NCI-H1694 (cell line): ENCODE measurements at regions not wholly inside any gene's neighbourhood (a gene's known extent, or its start where the extent isn't known, plus 50 kb on each side); places are given as distances from the start of the nearest gene placed in this dataset.

Experiments used
- DNase-seq: peaks from one replicate; lab custom pipeline; 2025; lab: John Stamatoyannopoulos, UW

DNA sequence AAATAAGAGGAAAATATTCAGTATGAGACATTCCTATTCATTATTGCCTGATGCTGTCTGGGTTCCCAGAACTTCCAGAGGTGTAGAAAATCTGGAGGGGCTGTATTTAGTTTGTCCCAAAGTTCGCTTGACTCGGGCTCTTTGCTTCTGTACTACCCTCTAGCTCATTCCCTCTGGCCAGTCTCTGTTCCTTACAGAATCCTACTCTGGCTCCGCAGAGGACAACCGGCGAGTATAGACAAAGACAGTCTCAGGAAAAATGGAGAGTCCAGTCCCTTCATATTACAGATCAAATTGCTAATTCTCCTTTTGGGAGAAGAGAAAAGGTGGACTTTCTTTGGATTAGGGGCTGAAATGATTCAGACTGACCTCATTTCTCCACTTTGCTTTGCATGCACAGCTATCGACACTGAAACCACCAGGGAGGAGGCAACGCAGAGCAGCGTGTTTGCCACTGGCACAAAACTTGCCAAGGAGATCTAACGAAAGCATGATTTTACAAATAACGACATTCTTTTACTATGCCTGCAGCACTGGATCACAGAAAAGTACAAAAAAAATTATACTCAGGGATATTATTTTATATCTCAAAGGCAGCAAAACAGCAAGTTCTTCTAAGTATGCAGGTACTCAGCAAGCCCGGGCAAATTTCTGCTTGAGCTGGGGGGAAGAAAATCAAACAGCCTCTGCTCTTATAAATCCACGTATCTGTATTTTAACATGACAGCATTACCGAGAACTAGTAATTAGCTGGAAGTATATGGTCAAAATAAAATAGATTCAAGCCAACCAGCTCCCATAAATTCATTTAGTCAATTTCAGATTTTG is 279.7 kb downstream of the NPR3 start:
- no peak for DNase-seq

GRCh38 chr5:32991421-32991815 is 280.3 kb downstream of the NPR3 start:
- no peak for DNase-seq

DNA sequence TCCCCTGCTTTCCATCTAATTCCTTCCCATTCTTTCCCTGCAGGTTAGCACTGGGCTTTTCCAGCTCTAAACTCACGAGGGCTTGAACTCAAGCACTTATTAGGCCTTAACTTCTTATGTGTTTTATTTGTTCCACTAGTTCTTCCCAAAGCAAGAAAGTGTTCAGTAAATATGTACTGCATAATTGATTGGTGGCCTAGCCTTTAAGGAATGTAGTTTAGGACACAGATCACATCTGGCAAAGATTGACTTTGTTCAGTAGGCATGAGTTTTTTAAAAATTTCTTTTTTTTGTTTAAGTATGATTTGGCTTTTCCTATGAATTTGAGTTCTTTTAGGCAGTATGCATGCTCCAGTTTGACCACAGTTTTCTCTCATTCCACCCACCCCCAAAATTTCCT is 285.2 kb downstream of the NPR3 start:
- no peak for DNase-seq

- no peak for DNase-seq
These were observed 297.8 kb downstream of the NPR3 start for GRCh38 chr5:33008751-33009418.

DNA sequence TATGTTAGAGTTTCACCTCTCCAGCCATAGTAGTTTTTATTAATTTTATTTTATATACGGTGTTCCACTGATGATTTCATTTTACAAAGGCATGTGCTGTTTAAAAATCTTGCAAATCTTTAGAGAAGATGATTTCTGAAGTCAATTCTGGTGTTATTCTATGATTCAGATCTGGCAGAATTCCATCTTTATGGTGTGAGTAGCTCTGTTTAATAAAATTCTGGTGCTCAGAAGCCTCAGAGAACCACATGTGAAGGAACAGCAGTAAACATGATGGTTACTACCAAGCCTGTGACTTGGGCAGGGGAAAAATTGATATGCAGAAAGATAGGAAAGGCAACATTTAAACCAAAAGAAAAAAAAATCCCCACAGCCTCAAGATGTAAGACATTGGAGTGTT is 299.7 kb downstream of the NPR3 start:
- no peak for DNase-seq

DNA sequence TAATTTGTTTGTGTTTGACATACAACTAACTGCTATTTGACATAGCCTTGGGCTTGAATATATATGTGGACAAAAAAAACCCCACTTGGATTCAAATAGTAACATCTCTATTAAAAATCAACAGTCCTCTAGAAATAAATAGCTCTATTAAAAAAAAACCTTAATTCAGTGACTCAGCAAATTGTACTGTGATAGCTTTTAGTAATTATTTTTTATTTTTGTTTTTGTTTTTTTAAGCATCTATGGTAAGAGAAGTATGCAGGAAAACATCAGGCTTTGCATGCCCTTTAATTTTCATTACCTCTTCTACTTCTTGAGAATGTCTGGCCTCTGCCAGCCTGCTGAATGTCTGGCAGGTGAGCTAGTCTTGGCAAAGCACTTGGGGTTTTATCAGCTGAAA is 300.7 kb downstream of the NPR3 start:
- no peak for DNase-seq

GRCh38 chr5:33023649-33024048 is 312.5 kb downstream of the NPR3 start:
- no peak for DNase-seq

DNA sequence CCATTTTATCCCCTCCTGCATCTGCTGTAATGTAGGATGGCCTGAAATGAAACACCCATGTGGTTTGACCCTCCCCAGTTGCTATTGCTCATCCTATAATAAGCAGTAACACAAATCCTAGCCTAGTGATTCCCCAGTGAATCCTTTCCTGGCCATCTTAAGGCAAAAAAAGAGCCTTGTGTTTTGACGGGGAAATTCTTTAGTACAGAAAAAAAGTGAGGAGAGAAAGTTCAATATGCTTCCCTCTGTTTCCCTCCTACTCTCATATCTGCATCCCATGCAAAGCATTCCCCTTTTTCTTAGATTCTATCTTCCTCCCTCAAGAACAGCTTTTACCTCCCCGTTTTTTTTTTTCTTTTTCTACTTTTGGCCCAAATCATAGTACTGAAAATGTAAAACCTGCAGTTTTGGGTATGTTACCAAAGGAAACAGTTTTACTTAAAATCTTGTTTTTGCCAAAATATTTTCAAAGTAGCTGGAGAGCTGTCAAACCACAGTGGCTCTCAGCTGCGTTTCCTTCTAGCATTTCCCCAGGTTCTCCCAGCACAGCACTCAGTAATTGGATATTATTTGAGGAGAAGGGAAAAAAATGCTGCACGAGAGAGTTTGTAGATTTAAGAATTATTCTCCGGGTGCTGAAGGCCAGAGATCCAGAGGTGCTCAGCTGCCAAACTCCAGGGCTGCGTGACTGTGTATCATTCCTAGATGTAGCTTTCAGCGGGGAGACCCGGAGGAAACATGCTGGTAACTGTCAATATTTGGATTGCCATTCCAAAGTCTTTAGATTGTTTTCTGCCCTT is 321.4 kb downstream of the NPR3 start:
- no peak for DNase-seq

DNA sequence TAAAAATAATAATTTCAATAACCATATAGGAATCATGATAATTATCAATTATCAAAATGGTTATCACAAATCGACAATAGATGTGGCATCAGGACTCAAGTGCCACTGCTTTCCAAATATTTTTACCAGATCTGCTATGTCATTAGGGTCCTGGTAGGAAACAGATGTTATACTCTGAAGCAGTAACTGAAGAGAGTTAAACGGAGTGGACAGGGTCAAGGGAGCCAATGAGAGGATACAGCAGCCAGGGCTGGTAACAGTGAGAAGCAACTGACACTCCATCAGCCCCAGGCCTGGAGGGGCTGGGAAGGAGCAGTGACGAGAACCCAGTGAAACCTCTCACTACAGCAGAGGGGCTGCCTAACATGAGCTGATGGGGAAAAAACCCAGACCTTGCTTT is 322.4 kb downstream of the NPR3 start:
- no peak for DNase-seq

GRCh38 chr5:33034777-33035176 is 323.7 kb downstream of the NPR3 start:
- no peak for DNase-seq

GRCh38 chr5:33035851-33036527 is 324.9 kb downstream of the NPR3 start:
- no peak for DNase-seq

- DNase-seq, result no peak
These were observed 326.0 kb downstream of the NPR3 start for GRCh38 chr5:33037076-33037475.

- DNase-seq, result no peak
These were observed 330.5 kb downstream of the NPR3 start for GRCh38 chr5:33041586-33041985.

- no peak for DNase-seq
These were observed 332.3 kb downstream of the NPR3 start for GRCh38 chr5:33043343-33043997.

DNA sequence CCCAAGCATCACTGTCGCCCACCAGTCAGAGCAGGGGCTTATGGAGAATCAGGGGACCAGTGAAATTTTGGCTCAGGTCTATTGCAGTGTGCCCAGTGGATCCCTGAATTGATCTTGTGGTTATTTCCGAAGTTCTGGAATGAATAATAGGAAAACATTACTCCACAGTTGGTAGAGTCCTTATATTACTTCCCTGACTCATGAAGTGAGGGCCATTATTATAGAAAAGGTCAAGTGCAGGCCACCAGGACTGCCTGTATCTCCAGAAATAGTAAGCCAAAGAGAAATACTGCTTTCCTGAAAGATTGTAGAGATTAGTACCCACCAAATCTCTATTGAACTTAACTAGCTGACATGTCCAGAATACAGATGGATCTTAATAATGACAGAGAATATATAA is 335.0 kb downstream of the NPR3 start:
- DNase-seq, result no peak

DNA sequence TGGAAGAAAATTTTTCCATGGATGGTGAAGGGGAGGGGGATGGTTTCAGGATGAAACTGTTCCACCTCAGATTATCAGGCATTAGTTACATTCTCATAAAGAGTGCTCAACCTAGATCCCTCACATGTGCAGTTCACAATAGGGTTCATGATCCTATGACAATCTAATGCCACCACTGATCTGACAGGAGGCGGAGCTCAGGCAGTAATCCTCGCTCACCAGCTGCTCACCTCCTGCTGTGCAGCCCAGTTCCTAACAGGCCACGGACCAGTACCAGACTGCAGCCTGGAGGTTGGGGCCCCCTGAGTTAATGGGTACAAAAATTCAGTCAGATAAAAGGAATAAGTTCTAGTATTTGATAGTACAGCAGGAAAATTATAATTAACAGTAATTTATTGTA is 337.2 kb downstream of the NPR3 start:
- no peak for DNase-seq

GRCh38 chr5:33049298-33049697 is 338.2 kb downstream of the NPR3 start:
- DNase-seq, result no peak

DNA sequence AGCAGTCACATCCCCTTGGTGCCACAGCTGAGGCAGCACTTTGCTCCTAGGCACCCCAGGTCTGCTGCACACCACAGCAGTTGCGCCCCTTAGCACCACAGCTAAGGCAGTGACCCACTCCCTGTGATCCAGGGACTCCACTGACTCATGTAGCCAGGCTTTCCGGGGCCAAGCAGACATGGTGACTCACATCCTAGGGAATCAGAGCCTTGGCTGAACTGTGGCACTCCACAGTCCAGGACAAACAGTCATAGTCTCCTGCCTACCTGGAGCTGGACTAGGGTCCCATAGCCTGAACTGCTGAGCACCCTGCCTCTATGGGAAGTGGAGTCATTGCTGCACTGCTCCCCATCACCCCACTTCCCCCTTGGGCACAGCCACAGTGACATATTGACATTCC is 338.7 kb downstream of the NPR3 start:
- no peak for DNase-seq

DNA sequence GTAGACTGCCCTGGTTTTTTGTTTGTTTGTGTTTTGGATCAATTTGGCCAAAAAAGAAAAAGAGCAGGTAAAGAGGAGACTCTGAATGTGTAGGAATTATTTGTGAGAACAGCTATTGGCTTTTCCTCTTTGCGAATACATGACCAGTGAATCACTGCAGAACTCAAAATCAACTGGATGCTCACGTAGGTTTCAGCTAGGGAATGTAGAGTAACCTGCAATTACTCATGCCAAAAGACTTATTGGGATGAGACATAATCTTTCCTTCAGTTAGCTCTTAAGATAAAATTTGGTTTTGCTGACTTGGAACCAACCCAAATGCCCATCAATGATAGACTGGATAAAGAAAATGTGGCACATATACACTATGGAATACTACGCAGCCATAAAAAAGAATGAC is 348.0 kb downstream of the NPR3 start:
- DNase-seq, result no peak

DNA sequence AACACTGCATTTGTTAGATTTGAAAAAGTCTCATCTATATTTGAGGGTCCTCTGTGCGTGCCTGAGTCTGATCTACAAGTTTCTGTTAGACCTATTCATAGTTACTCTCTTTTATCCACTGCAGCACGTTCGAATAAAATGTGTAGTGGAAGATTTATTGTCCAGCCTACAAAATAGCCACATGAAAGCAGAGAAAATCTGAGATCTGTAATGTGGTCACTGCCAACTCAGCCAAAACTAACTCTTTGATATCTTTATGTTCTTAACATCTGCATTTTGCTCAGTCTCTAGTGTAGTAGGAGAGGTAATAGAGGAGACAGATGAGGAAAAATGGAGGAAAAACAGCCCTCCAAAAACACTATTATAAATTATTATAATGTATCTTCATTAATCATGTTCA is 354.0 kb downstream of the NPR3 start:
- DNase-seq, result no peak

DNA sequence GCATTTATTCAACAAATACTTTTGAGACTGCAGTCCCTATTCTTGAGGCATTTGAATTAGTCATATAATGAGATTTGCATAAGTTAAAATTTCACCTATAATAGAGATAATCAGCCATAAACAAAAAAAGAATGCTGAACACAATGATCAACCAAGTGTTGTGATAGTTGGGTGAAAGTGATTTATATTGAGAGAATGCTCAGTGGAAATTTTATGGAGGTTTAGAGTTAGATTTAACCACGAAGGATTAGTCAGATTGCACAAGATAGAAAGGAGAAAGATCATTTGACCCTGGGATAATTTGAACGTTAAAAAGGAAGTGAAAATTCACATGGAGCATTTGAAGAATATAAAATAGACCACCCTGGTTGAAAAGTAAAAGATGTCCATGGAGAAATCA is 356.2 kb downstream of the NPR3 start:
- DNase-seq, result no peak

- no peak for DNase-seq
These were observed 357.7 kb downstream of the NPR3 start for GRCh38 chr5:33068786-33069185.
